HT1080 (cell line): ENCODE measurements at regions not wholly inside any gene's neighbourhood (a gene's known extent, or its start where the extent isn't known, plus 50 kb on each side); places are given as distances from the start of the nearest gene placed in this dataset.
A peak's percentile ranks its signal among the peaks of the same experiment; 100 is the strongest.
"Not testable (repeated sequence)": the region's sequence is repeated elsewhere in the genome, so short reads cannot be mapped to it uniquely, and the experiment has no call there.

Experiments used
- DNase-seq: peaks from one replicate; pipeline ENCODE4 v3.0.0-alpha.2; 2015; ENCODE audit warnings: low read depth

DNA sequence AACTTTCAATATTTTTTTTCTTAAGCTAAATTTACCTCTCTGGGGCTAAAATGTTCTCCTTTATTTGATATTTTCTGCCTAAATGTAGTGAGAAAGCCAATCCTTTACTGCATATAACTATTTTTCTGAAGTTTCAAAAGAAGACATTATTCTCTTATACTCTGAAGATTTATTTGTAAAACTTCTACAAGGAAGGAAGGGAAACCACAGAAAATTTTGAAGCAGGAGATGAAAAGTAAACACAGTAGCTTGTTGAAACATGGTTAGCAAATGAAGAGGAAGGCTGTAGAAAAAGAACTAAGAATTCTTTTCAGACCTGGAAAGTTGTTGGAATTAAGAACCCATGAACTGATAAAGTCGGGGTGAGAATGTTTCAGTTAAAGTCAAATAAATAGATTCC is 330.3 kb downstream of the HGF start:
- DNase-seq, result no peak

DNA sequence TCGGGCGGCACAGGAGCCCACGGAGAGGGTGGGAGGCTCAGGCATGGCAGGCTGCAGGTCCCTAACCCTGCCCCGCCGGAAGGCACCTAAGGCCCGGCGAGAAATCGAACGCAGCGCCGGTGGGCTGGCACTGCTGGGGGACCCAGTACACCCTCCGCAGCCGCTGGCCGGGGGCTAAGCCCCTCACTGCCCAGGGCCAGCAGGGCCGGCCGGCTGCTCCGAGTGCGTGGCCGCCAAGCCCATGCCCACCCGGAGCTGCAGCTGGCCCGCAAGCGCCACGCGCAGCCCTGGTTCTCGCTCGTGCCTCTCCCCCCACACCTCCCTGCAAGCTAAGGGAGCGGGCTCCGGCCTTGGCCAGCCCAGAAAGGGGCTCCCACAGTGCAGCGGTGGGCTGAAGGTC is 332.7 kb downstream of the HGF start:
- not testable (repeated sequence) for DNase-seq

DNA sequence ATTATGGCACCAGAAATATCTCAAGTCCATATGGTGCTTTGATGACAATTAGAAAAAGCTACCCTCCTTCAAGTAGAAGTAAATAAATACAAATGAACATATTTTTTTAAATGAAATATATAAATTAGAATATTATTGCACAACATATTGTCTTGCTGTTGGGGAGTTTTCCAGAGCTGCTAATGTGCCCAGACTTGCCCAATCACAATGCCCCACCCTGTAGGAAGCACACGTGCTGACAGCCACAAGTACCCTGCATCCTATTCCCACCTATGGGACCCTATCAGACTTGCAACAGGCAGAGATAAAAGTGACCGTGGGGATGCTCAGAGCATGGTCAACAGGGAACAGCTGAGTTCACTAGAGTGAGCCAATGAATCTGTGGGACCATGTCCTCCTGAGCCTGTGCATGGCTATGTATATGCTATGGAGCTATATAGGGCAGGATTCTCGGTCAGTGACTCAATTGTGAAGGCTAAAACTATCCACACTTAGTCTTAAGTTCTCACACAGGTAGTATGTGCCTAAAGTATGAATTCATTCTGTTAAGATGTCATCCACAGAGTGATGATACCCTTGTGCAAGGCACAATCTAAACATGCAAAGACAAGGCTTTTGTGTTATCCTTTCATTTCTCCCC is 336.0 kb downstream of the HGF start:
- DNase-seq, result no peak

DNA sequence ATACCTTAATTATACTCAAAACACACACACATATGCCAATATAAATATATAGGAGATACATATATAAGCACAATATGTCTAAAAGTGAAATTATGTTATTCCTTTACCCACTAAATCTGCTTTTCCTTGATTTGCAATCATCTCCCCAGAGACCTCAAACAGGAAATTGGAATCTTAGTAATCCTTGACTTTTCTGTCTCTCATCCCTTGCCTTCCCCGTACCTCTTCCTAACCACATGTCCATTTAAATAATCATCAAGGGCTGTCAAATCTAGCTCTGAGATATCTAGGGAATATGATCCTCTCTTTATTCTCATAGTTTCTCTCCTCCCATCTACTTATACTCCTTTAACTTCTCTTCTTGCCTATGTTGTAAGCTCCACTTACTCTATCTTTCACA is 336.6 kb downstream of the HGF start:
- DNase-seq, result no peak

DNA sequence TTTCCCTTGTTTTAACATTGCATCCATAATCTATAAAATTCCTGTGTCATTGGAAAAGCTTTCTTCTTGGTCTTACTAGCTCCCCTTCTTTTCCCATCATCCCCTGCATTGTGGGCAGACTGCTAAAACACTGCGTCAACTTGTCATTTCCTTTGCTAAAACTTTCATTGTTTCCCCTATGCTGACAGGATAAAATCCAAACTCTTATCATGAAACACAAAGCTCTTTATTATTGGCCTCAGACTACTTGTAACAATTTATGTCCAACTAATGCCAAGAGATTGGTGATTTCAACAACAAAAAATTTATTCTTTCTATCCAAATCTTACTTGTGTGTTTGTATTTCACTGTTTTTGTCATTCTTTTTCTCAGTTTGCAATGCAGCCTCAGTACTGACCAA is 339.1 kb downstream of the HGF start:
- no peak for DNase-seq

DNA sequence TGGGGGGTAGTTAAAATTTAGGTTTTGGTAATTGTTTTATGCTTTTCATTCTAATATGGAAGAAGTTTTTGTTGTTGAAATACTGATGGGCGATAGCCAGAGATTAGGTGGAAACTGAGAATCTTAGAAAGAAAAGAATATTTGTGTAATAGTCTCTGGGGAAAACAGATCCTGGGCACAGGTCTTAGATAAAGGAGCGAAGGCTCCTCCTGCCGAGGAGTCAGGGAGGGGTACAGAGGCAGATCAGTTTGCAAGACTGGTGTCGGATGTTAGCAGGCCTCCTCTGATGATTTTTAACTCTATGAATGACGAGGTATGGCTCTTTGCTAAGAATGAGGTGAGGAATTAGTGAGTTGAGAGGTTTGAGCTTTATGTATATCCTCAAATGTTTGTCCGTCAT is 339.7 kb downstream of the HGF start:
- DNase-seq, result no peak

DNA sequence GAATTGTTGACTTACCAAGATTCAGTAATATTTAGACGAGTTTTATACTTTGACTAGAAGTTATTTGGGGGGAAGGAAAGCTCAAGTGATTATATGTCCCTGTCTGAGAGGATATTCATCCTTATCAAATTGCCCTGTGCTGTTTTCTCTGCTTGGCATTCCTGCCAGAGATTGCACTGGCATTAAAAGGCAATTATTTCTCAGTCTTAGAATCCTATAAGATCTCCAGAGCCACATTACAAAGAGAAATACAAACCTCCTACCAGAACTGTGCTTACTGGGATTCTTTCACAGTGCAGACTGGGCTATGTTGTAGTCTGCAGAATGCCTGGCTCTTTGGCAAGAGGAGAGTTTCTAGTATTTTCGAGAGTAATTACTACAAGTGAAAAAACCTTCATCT is 342.4 kb downstream of the HGF start:
- DNase-seq, result no peak

DNA sequence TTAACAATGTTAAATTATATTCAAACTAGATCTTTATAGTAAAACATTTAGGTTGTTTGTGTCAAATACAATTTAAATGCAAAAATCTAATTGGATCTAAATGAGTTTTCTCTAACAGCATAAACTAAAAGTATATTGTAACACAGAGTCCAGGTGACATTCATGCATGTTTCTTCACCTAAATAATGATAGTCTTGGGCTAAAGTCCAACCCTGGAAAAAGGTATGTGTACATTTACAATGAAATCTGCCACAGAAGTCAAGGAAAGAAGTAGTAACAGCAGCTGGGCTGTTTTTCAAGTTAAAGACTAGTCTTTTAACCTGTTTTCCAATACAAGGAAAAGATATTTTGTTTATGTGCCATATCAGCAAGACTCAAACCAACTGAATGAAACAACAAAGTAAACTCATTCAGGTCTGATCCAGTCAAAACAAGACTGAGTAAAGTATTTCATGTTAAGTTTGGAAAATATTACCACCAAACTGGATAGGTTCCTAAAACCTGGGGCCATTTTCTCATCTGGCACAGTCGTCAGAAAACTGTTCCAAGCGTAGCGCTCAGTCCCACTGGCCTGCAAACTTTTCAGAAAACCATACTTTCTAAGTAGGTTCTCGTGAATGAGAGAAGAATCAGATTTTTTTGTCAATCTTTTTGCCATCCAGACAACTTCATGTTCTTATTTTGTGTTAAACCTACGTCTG is 349.2 kb downstream of the HGF start:
- no peak for DNase-seq

- no peak for DNase-seq
Measured at GRCh38 chr7:81419731-81420130, 350.1 kb downstream of the HGF start.

- DNase-seq, result no peak
Measured at GRCh38 chr7:81416659-81417058, 353.2 kb downstream of the HGF start.

DNA sequence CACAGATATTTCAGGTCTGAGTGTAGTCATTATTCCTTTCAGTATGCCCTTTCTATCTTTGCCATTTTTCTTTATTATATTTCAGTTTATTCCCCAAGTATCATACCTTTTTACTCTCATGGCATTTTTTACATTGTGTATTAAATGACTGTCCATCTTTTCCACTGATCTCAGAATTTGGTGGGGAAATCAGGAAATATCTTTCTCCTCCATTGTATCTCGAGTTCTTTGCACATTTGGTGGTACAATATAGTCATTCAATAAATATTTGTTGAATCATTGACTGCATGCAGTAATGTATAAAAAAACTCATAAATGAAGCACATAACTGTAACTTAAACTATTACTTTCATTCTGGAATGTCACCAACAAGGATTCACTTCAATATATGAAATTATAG is 354.7 kb downstream of the HGF start:
- no peak for DNase-seq

DNA sequence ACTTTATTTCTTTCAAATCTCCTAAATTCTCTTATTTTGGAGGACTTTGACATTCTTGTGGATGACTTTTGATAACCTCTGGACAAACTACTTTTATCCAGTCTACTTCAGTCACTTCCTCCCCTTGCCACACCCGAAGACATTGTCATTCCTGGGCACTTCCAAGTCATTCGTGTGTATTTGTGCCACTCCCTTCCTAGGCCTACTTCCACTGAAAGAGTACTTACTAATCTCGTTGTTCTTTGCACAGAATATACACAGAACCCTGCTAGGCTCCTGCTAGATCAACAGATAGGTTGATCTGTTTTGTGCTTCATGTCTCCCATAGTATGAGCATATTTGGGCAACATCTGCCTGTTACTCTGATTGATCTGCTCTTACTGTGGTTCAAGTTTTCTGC is 355.4 kb downstream of the HGF start:
- DNase-seq, result no peak

DNA sequence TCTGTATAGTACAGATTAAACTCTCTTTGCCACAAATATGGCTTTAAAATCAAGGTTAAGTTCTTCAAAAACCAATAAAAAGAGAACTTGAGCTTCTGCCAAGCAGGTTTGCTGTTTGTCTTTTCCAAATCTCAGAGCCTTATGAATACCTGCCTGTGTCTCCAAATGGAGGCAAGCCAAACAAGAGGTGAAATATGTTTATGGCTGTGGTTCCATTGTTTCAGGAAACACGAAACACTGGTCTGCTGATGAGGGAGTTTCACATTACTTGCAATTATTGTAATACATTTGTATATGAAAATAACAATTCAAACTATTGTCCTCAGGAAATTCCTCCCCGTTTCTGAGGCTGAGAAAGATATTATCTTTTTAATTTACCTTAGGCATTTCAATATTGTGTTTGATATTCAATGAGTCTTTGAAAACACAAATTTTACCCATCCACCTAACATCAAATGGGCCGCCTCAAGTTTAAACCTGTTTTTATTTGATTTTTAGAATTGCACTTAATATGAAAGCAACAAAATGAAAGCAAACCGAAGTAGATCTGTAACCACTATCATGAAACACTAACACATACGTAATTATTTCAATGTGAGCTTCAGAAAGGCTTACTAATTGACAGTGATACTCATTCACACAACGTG is 359.3 kb downstream of the HGF start:
- DNase-seq, result no peak

- DNase-seq, result no peak
Measured at GRCh38 chr7:81408728-81409127, 361.1 kb downstream of the HGF start.

GRCh38 chr7:81407094-81407493 is 362.8 kb downstream of the HGF start:
- DNase-seq, result no peak

DNA sequence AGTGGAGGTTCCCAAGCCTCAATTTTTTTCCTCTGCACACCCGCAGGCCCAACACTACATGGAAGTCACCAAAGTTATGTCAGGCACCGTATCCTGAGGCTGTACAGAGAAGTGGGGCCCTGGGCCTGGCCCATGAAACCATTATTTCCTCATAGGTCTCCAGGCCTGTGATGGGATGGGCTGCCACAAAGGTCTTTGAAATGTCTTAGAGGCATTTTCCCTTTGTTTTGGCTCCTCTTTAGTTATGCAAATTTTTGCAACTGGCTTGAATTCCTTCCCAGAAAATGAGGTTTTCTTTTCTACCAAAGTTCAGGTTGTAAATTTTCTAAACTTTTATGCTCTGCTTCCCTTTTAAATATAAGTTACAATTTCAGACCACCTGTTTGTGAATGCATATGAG is 365.2 kb downstream of the HGF start:
- DNase-seq, result no peak

DNA sequence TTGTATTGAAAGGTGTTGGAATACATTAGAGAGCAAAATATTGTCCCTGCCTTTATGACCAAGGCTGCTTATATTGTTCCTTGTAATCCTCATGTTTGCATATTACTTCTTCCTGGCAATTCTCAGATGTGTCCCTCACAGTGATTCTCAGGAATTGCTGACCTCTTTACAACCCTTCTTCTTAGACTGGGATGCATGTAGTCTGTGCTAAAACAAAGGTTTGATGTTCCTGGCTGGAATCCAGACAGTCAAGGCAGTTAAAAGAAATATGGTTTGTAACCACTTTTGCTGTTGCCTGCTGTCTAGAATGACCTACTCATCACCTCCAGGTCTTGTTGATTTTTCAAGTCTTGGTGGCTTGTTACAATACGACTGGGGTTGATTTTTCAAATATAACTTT is 367.6 kb downstream of the HGF start:
- peak; percentile 4 for DNase-seq

DNA sequence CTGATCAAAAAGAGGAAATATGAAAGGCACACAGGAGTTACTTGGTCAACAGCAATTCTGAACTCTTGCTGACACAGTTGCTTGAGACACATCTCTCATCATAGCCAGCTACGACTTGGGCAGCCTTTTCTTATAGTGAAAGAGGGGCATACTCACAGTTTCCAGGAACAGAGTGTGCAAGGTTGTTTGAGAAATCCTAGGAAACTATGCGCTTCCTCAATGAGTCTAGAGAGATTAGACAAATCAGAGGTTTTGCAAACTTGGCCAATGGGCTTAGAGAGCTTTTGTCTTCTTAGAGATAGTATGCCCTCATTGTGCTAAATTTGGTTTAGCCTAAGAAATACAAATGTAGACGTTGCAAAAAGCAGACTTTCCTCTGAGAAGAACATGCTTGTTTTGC is 370.4 kb downstream of the HGF start:
- DNase-seq, result no peak

DNA sequence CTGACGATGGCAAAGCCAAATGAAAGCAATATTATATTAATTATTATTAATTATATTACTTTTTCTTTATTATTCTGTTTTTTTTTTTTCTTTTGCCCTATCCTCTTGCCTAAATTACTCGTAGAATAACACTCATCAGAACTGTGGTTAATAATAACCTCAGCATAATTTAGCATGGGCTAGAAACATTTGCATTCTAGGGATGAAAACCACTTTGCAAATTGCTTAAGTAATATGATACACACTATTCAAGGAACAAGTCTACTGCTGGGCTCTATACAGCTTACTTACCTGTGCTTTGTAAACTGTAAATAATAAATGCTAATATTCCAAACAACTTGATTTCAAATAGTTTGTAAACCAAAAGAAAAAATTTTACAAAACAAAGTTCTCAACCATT is 375.8 kb downstream of the HGF start:
- DNase-seq, result no peak

GRCh38 chr7:81393018-81393417 is 376.8 kb downstream of the HGF start:
- no peak for DNase-seq

GRCh38 chr7:81385370-81385769 is 384.5 kb downstream of the HGF start:
- DNase-seq, result no peak

DNA sequence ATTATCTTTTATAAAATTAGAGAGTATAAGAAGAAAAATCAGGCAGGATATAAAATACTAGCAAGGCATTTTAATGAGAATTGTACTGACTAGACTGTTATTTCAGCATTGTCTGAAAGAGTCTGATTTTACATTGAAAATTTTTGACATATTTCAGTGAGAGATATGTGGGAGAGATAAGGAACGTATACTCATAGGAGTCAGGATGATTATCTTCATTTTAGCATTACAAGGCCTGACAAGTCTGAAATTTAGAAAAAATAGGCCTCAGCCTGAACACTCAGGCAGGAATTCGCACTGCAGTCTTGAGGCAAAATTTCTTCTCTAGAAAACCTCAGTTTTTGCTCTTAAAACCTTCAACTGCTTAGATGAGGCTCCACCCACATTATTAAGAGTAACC is 386.0 kb downstream of the HGF start:
- no peak for DNase-seq

DNA sequence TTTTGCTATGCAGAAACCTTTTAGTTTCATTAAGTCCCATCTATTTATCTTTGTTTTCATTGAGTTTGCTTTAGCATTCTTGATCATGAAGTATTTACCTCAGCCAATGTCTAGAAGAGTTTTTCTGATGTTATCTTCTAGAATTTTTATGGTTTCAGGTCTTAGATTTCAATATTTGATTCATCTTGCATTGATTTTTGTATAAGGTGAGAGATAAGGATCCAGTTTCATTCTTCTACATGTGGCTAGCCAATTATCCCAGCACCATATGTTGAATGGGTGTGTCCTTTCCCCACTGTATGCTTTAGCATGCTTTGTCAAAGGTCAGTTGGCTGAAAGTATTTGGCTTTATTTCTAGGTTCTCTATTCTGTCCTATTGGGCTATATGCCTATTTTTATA is 395.2 kb downstream of the HGF start:
- not testable (repeated sequence) for DNase-seq
